BLaER1 treated with 17β-estradiol and CSF1 and Interleukin-3, amounts not matched to agents 10 nM and 100 nM (cell line): ENCODE measurements at regions not wholly inside any gene's neighbourhood (a gene's known extent, or its start where the extent isn't known, plus 50 kb on each side); places are given as distances from the start of the nearest gene placed in this dataset.

Experiments
- H3K27ac ChIP-seq, 11 experiments: shearing (Covaris generic); formaldehyde crosslinking; 2 replicates each; pipeline ENCODE4 v1.8.1; 2022
- H3K27me3 ChIP-seq, 11 experiments: shearing (Covaris generic); formaldehyde crosslinking; 2 replicates each; pipeline ENCODE4 v1.8.1; 2022
- H3K36me3 ChIP-seq, 11 experiments: shearing (Covaris generic); formaldehyde crosslinking; 2 replicates each; pipeline ENCODE4 v1.8.1; 2022
- H3K4me1 ChIP-seq, 10 experiments: shearing (Covaris generic); formaldehyde crosslinking; 2 replicates each; pipeline ENCODE4 v1.8.1; 2022
- H3K4me2 ChIP-seq, 11 experiments: shearing (Covaris generic); formaldehyde crosslinking; 2 replicates each; pipeline ENCODE4 v1.8.1; 2022
- H3K4me3 ChIP-seq, 10 experiments: shearing (Covaris generic); formaldehyde crosslinking; 2 replicates each; pipeline ENCODE4 v1.8.1; 2022
- H3K9ac ChIP-seq, 11 experiments: shearing (Covaris generic); formaldehyde crosslinking; 2 replicates each; pipeline ENCODE4 v1.8.1; 2022
- H3K9me3 ChIP-seq, 11 experiments: shearing (Covaris generic); formaldehyde crosslinking; replicated peaks in 1 of 11; 2 replicates each; pipeline ENCODE4 v1.8.1; 2022
- H4K20me1 ChIP-seq, 11 experiments: shearing (Covaris generic); formaldehyde crosslinking; 2 replicates each; pipeline ENCODE4 v1.8.1; 2022
- Cebpa-rat ChIP-seq, 11 experiments: shearing (Covaris generic); IDR thresholded peaks; 2 replicates each; pipeline ENCODE4 v1.8.1; 2022

- Histone ChIP-seq H3K27me3 (0 out of 22 replicates have a peak, but pooled peaks cover 0 to 4% (median 0%) of the 10 kb centered on the region in 11 experiments), H3K4me1 (peaks cover 16 to 25% (median 20%) of the 10 kb centered on the region in 10 experiments), H3K27ac (peak overlapping the region in 9 of 11 experiments; percentile 30 to 64 (median 45); a peak in 15 of 22 replicates), H3K4me2 (peak overlapping the region; percentile 38 to 82 (median 70)), H4K20me1 (no peaks in the 10 kb centered on the region), H3K9me3 (peaks cover 0 to 6% (median 0%) of the 10 kb centered on the region in 11 experiments; a peak in 1 of 22 replicates), H3K9ac (no peak overlapping the region), H3K4me3 (no peak overlapping the region), H3K36me3 (no peaks in the 10 kb centered on the region)
- no peak for TF ChIP-seq Cebpa-rat (IDR thresholded peaks at IDR 0.05)
These were observed 146.7 kb downstream of the HLX start for GRCh38 chr1:221025956-221026355.

DNA sequence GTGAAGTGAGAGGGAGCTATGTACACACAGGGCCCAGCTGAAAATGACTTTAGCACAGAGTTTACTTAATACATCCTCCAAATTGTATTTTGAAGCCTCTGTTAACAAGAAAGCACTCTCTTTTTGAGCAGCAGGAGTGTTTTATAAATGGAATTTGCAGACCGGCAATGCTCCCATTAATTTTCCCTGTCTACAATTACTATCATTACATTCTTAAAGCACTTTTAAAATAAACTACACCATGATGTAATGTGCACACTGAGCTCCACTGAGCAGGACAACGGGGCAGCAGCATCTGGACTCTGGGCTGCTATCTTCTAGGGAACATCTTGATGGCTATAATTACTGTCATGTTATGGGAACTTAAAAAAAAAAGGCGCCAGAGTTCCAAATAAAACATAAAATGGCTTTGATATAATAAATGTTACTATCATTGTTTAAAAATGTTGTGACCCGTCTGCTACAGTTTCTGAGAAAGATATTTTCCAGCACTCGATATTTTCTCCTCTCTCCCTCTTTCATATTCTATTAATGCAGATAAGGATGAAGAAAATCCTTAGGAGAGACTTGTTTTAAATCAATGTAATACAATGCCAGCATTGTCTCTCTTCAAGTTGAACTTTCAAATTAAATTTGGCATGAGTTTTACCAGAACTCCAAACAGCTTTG, 150.9 kb downstream of the HLX start:
- Histone ChIP-seq H3K27me3 (no peaks in the 10 kb centered on the region), H3K4me2 (no peak overlapping the region), H3K4me3 (no peak overlapping the region), H4K20me1 (no peaks in the 10 kb centered on the region), H3K4me1 (peaks cover 15 to 28% (median 17%) of the 10 kb centered on the region in 10 experiments), H3K27ac (no peak overlapping the region), H3K9me3 (no peaks in the 10 kb centered on the region), H3K36me3 (no peaks in the 10 kb centered on the region), H3K9ac (no peak overlapping the region)
- TF ChIP-seq Cebpa-rat (IDR thresholded peaks at IDR 0.05), result no peak

- TF ChIP-seq Cebpa-rat (IDR thresholded peaks at IDR 0.05), result no peak
- no peak overlapping the region for H3K9ac ChIP-seq
- no peak overlapping the region for H3K4me2 ChIP-seq
These were observed 151.7 kb downstream of the HLX start for GRCh38 chr1:221030990-221031389.

GRCh38 chr1:221031458-221032203, 152.4 kb downstream of the HLX start:
- H3K27me3 ChIP-seq, result no peaks in the 10 kb centered on the region
- H3K4me3 ChIP-seq, result no peak overlapping the region
- H4K20me1 ChIP-seq, result no peaks in the 10 kb centered on the region
- no peak for TF ChIP-seq Cebpa-rat (IDR thresholded peaks at IDR 0.05)
- H3K36me3 ChIP-seq, result no peaks in the 10 kb centered on the region
- no peak overlapping the region for H3K9ac ChIP-seq
- peaks cover 0 to 26% (median 10%) of the 10 kb centered on the region in 10 experiments; a peak in 17 of 20 replicates for H3K4me1 ChIP-seq
- no peak overlapping the region for H3K27ac ChIP-seq
- no peak overlapping the region for H3K4me2 ChIP-seq
- H3K9me3 ChIP-seq, result 0 out of 22 replicates have a peak, but pooled peaks cover 0 to under 1% (median 0%) of the 10 kb centered on the region in 11 experiments

More at GRCh38 chr1:221030990-221031389, 151.7 kb downstream of the HLX start:
- no peak overlapping the region for H3K4me3 ChIP-seq
- no peaks in the 10 kb centered on the region for H4K20me1 ChIP-seq
- no peaks in the 10 kb centered on the region for H3K36me3 ChIP-seq
- no peaks in the 10 kb centered on the region for H3K27me3 ChIP-seq
- H3K27ac ChIP-seq, result no peak overlapping the region
- H3K9me3 ChIP-seq, result no peaks in the 10 kb centered on the region
- peaks cover 6 to 27% (median 15%) of the 10 kb centered on the region in 10 experiments for H3K4me1 ChIP-seq

GRCh38 chr1:221032204-221032585, 153.0 kb downstream of the HLX start:
- H3K4me2 ChIP-seq, result no peak overlapping the region
- H3K9ac ChIP-seq, result no peak overlapping the region
- no peak for TF ChIP-seq Cebpa-rat (IDR thresholded peaks at IDR 0.05)
- no peaks in the 10 kb centered on the region for H4K20me1 ChIP-seq
- H3K4me1 ChIP-seq, result peaks cover 0 to 26% (median 10%) of the 10 kb centered on the region in 10 experiments; a peak in 12 of 20 replicates
- no peak overlapping the region for H3K27ac ChIP-seq
- no peak overlapping the region for H3K4me3 ChIP-seq
- H3K9me3 ChIP-seq, result peaks cover 0 to 5% (median 0%) of the 10 kb centered on the region in 11 experiments; a peak in 2 of 22 replicates
- H3K27me3 ChIP-seq, result no peaks in the 10 kb centered on the region
- H3K36me3 ChIP-seq, result no peaks in the 10 kb centered on the region

DNA sequence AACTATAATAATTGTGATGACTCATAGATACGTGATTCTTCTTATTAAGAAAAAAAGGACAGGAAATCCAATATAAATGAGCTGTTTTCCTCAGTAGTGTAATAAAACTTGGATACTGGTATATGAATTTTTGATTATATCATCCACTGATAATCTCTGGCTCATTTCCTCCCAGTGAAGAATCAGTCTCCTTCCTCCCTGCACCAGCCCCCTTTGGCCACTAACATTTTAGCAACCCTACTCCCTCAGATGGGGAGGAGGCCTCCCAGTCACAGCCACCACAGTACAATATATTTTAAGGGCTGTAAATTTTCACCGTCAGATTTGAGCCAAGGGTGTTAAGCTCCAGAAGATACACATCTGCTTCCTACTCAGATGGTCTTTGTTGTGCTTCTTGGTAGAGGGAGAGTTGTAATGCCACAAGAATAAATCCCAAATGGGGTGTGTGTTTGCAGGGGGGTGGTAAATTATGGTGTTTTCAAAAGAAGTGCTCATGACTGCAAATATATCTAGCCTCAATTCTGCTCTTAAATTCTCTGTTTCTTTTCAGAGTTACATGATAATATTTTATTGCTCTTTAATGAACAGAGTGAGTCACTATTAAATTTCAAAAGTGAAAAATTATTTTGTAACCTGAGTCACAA, 153.5 kb downstream of the HLX start:
- TF ChIP-seq Cebpa-rat (IDR thresholded peaks at IDR 0.05), result no peak
- Histone ChIP-seq H3K9ac (no peak overlapping the region), H3K9me3 (peaks cover 0 to 8% (median 0%) of the 10 kb centered on the region in 11 experiments; a peak in 7 of 22 replicates), H4K20me1 (no peaks in the 10 kb centered on the region), H3K4me3 (no peak overlapping the region), H3K4me1 (peaks cover 0 to 24% (median 10%) of the 10 kb centered on the region in 10 experiments; a peak in 12 of 20 replicates), H3K27me3 (no peaks in the 10 kb centered on the region), H3K27ac (no peak overlapping the region), H3K4me2 (no peak overlapping the region), H3K36me3 (no peaks in the 10 kb centered on the region)

DNA sequence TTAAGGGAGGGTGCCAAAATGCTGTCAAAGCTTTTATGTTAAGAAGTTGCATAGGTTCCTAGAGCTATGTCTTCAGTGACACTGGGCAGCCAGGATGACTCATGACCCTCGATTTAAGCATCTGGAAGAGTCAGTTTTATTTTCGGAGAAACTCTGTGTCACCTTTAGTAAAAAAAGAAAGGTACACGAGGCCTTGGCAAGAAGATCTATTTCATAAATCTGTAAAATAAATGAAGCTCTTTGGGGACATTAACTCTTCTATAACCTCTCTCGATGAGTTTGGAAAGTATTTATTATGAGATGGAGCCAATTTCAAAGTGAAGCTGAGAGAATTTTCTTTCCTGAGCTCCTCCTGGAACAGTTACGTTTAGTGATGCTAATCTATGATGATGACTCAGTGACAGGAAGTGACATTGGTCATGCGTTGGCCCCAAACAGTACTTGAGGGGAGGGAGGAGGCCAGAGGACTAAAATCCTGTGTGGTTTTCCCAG, 156.5 kb downstream of the HLX start:
- peaks cover 0 to 35% (median 11%) of the 10 kb centered on the region in 10 experiments; a peak in 12 of 20 replicates for H3K4me1 ChIP-seq
- no peak overlapping the region for H3K4me3 ChIP-seq
- peak overlapping the region in 3 of 11 experiments; percentile 9 to 21 (median 16); a peak in 3 of 22 replicates for H3K27ac ChIP-seq
- TF ChIP-seq Cebpa-rat (IDR thresholded peaks at IDR 0.05), result no peak
- peak overlapping the region in 6 of 11 experiments; percentile 9 to 52 (median 42); a peak in 11 of 22 replicates for H3K4me2 ChIP-seq
- no peak overlapping the region; a peak in 1 of 22 replicates for H3K9ac ChIP-seq
- H3K36me3 ChIP-seq, result no peaks in the 10 kb centered on the region
- no peaks in the 10 kb centered on the region for H4K20me1 ChIP-seq
- no peaks in the 10 kb centered on the region for H3K27me3 ChIP-seq
- H3K9me3 ChIP-seq, result peaks cover 0 to 12% (median 0%) of the 10 kb centered on the region in 11 experiments; a peak in 7 of 22 replicates

GRCh38 chr1:221039616-221040015, 160.4 kb downstream of the HLX start:
- no peak overlapping the region for H3K9ac ChIP-seq
- no peaks in the 10 kb centered on the region for H3K36me3 ChIP-seq
- TF ChIP-seq Cebpa-rat (IDR thresholded peaks at IDR 0.05), result no peak
- H4K20me1 ChIP-seq, result no peaks in the 10 kb centered on the region
- no peaks in the 10 kb centered on the region for H3K27me3 ChIP-seq
- peaks cover 0 to 12% (median 0%) of the 10 kb centered on the region in 11 experiments; a peak in 7 of 22 replicates for H3K9me3 ChIP-seq
- H3K27ac ChIP-seq, result no peak overlapping the region
- no peak overlapping the region for H3K4me3 ChIP-seq
- H3K4me2 ChIP-seq, result peak overlapping the region in 2 of 11 experiments; percentile 56 to 60; a peak in 3 of 22 replicates
- peaks cover 0 to 36% (median 11%) of the 10 kb centered on the region in 10 experiments; a peak in 13 of 20 replicates for H3K4me1 ChIP-seq
